LNCaP clone FGC (cell line): ENCODE measurements at regions not wholly inside any gene's neighbourhood (a gene's known extent, or its start where the extent isn't known, plus 50 kb on each side); places are given as distances from the start of the nearest gene placed in this dataset.

Experiments
- DNase-seq: peaks from one replicate; pipeline ENCODE4 v3.0.0-alpha.2; 2011; ENCODE audit warnings: low read depth
- H3K4me3 ChIP-seq: 2 replicates; pipeline ENCODE4 v1.5.1; 2011; ENCODE audit warnings: mild to moderate bottlenecking, low read depth, low read length, control low read depth
- CTCF ChIP-seq: IDR thresholded peaks from 2 replicates; pipeline ENCODE4 v1.5.1; 2012; ENCODE audit warnings: mild to moderate bottlenecking; ENCODE audit not compliant: control insufficient read depth, insufficient read depth; ENCODE audit errors: extremely low read depth

DNA sequence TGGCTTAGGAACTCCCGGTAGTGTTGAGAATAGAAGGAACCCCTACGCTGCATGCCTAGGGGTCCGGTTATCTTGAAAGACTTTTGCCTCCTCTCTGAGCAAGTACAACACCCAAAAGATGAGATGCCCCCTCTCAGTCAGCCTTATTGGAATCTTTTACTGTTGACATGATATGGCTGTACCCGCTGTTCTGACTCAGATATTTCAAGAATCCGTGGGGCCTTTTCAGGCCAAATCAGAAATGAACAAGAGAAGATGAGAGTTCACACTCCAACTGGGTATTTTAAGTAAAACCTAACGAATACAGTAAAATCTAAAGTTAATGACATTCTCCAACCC is 164.2 kb downstream of the PPIAL4G start:
- DNase-seq: no peak
- no peak overlapping the region for H3K4me3 ChIP-seq
- TF ChIP-seq CTCF: no peak

- TF ChIP-seq CTCF: no peak
- H3K4me3 ChIP-seq: no peak overlapping the region
- no peak for DNase-seq
Measured at GRCh38 chr1:148318123-148318903, 164.8 kb downstream of the PPIAL4G start.

DNA sequence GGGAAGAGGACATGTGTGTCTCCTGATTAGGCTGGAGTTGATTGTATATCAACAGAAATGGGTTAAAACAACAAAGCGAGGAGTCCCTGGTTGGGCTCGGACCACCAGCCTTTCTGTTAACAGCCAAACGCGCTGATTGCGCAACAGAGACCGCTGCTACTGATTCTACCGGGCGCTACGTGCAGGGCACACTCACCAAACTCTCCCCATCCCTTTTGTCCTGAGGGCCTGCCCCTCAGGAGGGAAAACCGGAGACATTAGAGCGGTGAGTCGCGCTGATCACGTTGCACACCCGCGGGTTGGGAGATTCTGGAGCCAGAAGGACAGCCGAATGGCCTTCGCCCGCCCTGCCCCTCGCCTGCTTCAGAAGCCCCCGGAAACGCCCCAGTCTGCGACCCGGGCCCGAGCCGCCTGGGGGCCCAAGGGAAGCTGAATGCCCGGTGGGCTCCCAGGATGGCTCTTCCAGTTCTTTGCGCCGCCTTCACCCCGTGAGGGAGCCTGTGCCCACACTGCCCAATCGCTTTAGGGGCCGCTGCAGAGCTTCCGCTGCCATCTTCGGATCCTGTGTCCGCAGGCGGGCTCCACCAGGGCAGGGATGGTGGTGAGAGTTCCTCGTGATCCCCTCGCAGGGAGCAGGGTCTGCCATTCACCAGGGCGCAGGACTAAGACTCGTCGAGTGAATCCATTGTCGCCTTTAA is 165.4 kb upstream of the NBPF11 start:
- no peak overlapping the region for H3K4me3 ChIP-seq
- TF ChIP-seq CTCF: no peak
- DNase-seq: no peak

GRCh38 chr1:148315071-148315811 is 163.2 kb upstream of the NBPF11 start:
- no peak for TF ChIP-seq CTCF
- no peak for DNase-seq
- no peak overlapping the region for H3K4me3 ChIP-seq

GRCh38 chr1:148310807-148311206 is 158.7 kb upstream of the NBPF11 start:
- TF ChIP-seq CTCF: no peak
- H3K4me3 ChIP-seq: no peak overlapping the region
- DNase-seq: no peak

GRCh38 chr1:148309940-148310500 is 157.9 kb upstream of the NBPF11 start:
- no peak overlapping the region for H3K4me3 ChIP-seq
- no peak for TF ChIP-seq CTCF
- DNase-seq: no peak
